ENCODE measurements at regions not wholly inside any gene's neighbourhood (a gene's known extent, or its start where the extent isn't known, plus 50 kb on each side); places are given as distances from the start of the nearest gene placed in this dataset.
"Not testable (repeated sequence)": the region's sequence is repeated elsewhere in the genome, so short reads cannot be mapped to it uniquely, and the experiment has no call there.

DNA sequence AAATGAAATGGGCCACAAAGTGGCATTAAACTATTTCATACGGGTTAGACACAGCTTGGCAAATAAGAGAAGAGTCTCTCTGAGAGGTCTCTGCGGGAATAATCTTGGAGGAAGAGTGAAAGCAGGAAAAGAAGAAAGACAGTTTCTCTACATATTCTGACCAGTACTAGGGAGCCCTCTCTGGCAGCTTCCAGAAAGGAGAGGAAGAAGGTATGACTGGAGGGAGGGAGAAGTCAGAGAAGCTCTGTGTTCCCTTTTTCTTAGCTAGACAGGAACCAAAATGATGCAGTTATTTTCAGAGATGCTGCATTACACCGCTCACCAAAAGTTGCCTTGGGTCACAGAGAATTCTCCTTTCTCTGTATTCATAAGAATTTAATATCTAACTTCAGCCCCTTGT lies 382.1 kb downstream of the KCNA4 start:
- Histone ChIP-seq H3K4me1 (ENCODE audit: control insufficient read depth, insufficient read depth, low read length) (no peaks in the 10 kb centered on the region), H3K36me3 (ENCODE audit: control insufficient read depth, insufficient read depth, low read length) (no peaks in the 10 kb centered on the region), H3K27me3 (ENCODE audit: control insufficient read depth, insufficient read depth, low read length) (no peaks in the 10 kb centered on the region), H3K27ac (ENCODE audit: low read length) (no peak overlapping the region), H3K4me3 (ENCODE audit: low read length) (no peak overlapping the region), H3K9me3 (ENCODE audit: control insufficient read depth, insufficient read depth, low read length) (no peaks in the 10 kb centered on the region)
- WGBS (ENCODE audit: insufficient coverage, insufficient read length) = no CpG with 5 or more reads among the region's 3 CpGs
- no peak for DNase-seq (ENCODE audit: low read depth, low spot score)

DNA sequence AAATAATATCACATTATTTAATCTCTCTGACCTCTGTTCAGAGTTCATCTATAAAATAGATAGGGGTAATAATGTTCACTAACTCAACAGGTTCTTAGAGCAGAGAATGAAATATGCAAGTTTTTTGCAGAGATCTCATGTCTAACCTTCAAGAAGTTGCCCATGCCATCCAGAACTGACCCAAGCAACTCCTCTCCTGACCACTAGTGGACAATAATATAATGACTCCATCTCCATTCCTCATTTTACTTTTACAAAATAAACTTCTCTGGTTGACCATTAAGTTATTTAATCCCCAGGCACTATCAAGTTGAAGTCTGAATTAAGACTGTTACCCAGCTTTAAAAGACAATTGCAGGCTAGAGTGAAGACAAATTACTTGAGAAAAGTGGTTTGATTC lies 382.6 kb downstream of the KCNA4 start:
- H3K27ac ChIP-seq (ENCODE audit: low read length) = no peak overlapping the region
- no peak overlapping the region for H3K4me3 ChIP-seq (ENCODE audit: low read length)
- DNase-seq (ENCODE audit: low read depth, low spot score) = no peak
- H3K36me3 ChIP-seq (ENCODE audit: control insufficient read depth, insufficient read depth, low read length) = no peaks in the 10 kb centered on the region
- H3K4me1 ChIP-seq (ENCODE audit: control insufficient read depth, insufficient read depth, low read length) = no peaks in the 10 kb centered on the region
- H3K9me3 ChIP-seq (ENCODE audit: control insufficient read depth, insufficient read depth, low read length) = no peaks in the 10 kb centered on the region
- no peaks in the 10 kb centered on the region for H3K27me3 ChIP-seq (ENCODE audit: control insufficient read depth, insufficient read depth, low read length)

DNA sequence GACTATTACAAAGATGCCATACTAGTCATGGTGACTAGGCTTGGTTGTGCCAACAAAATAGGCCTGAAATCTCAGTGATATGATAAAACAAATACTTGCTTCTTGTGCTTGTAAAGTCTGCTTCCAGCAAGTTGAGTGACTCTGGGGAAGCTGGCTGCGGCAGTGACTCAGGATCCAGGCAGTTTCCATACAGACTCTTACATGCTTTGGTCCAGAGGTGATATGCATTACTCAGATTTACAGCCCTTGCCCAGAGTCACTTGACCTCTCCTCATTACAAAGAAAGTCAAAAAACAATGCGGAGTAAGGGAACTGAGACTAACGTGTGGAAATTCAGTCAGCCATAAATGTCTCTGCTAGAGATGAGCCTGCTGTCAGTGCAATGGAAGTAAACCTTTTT lies 387.5 kb downstream of the KCNA4 start:
- Histone ChIP-seq H3K27ac (ENCODE audit: low read length) (no peak overlapping the region), H3K27me3 (ENCODE audit: control insufficient read depth, insufficient read depth, low read length) (no peaks in the 10 kb centered on the region), H3K36me3 (ENCODE audit: control insufficient read depth, insufficient read depth, low read length) (no peaks in the 10 kb centered on the region), H3K4me3 (ENCODE audit: low read length) (no peak overlapping the region), H3K4me1 (ENCODE audit: control insufficient read depth, insufficient read depth, low read length) (no peaks in the 10 kb centered on the region), H3K9me3 (ENCODE audit: control insufficient read depth, insufficient read depth, low read length) (no peaks in the 10 kb centered on the region)
- no CpG with 5 or more reads among the region's 3 CpGs for WGBS (ENCODE audit: insufficient coverage, insufficient read length)
- DNase-seq (ENCODE audit: low read depth, low spot score) = no peak

DNA sequence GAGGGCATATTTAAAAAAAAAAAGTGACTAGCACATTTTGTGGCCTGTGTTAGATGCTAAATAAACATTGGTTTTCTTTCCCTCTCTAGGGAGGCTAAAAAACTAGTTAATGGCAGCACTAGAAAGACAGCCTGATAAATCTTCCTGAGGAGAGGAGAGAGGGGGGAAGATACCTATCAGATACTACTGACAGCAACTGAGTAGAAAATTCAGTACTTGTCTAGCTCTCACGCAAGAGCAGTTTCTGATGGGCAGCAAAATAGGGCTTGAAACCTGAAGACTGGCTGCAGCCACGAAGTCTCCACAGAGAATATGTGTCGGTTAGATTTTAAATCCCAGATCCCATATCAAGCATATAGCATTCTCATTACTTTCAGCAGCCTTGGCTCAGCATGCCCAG lies 388.2 kb downstream of the KCNA4 start:
- no peaks in the 10 kb centered on the region for H3K9me3 ChIP-seq (ENCODE audit: control insufficient read depth, insufficient read depth, low read length)

DNA sequence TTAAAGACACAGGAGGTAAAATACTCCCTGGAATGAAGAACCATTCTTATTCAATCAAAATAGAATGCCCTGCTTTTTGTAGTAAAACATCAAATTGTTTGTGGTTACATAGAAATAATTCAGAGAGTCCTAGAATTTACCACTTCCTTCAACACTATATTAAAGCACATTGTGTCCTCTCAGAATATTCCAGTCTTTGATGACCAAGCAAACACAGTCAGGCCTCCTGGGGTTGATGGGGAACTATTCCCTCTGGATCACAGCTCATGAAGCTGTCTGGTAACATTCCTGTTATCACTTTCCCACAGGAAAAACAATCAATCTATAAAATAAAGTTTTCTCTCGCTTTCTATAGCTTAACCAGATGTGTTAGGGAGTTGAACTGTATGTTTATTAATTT lies 389.3 kb downstream of the KCNA4 start:
- no peak overlapping the region for H3K4me3 ChIP-seq (ENCODE audit: low read length)
- no CpG with 5 or more reads among the region's 1 CpG for WGBS (ENCODE audit: insufficient coverage, insufficient read length)
- H3K27me3 ChIP-seq (ENCODE audit: control insufficient read depth, insufficient read depth, low read length) = no peaks in the 10 kb centered on the region
- no peaks in the 10 kb centered on the region for H3K4me1 ChIP-seq (ENCODE audit: control insufficient read depth, insufficient read depth, low read length)
- DNase-seq (ENCODE audit: low read depth, low spot score) = no peak
- no peaks in the 10 kb centered on the region for H3K9me3 ChIP-seq (ENCODE audit: control insufficient read depth, insufficient read depth, low read length)
- no peaks in the 10 kb centered on the region for H3K36me3 ChIP-seq (ENCODE audit: control insufficient read depth, insufficient read depth, low read length)
- H3K27ac ChIP-seq (ENCODE audit: low read length) = no peak overlapping the region

More for the DNA sequence above, 388.2 kb downstream of the KCNA4 start:
- Histone ChIP-seq H3K27ac (ENCODE audit: low read length) (no peak overlapping the region), H3K36me3 (ENCODE audit: control insufficient read depth, insufficient read depth, low read length) (no peaks in the 10 kb centered on the region), H3K4me3 (ENCODE audit: low read length) (no peak overlapping the region), H3K27me3 (ENCODE audit: control insufficient read depth, insufficient read depth, low read length) (no peaks in the 10 kb centered on the region), H3K4me1 (ENCODE audit: control insufficient read depth, insufficient read depth, low read length) (no peaks in the 10 kb centered on the region)
- no CpG with 5 or more reads among the region's 3 CpGs for WGBS (ENCODE audit: insufficient coverage, insufficient read length)
- no peak for DNase-seq (ENCODE audit: low read depth, low spot score)

DNA sequence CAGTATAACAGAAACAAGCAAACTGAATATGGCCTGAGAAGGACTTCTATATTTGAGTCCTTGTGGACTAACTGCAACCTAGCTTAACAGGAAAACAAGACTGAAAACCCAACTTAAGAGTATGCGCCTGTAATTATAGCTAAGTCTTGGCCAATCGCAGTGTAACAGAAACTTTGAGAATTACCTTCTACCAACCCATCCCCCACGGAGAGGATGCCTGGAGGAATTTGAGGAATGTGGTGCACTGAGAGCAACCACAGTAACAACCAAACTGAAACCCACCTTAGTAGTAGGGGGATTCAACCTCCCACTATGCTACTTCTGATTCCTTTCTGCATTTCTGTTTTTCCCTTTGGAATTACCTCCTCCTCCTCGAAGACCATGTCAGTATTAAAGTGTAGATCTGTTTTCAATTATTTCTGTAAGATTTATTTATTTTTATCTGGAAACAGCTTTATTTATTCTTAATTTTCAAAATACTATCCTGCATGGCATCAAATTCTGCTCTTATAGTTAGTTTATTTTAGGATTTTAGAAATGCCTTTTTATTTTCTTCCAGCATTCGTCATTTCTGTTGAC lies 393.6 kb downstream of the KCNA4 start:
- H3K9me3 ChIP-seq (ENCODE audit: control insufficient read depth, insufficient read depth, low read length) = no peaks in the 10 kb centered on the region
- no peak overlapping the region for H3K27ac ChIP-seq (ENCODE audit: low read length)

DNA sequence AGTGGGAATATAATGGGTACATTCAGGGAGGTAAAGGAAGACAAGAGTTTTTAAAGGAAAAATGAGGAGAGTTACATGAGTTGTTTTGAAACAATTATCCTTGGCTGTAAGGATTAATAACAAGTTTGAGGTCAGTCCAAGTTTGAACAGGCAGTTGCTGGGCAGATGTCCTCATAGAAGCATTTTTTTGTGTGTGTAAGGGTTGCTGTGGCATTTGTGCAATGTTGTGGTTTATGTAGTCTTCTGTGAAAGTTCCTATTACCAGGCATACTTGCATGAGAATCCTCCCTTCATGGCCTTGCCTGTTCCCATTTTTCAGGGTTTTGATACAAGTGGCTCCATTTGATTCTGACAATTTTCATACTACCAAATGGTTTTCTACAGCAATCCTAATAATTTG lies 400.2 kb downstream of the KCNA4 start:
- Histone ChIP-seq H3K9me3 (ENCODE audit: control insufficient read depth, insufficient read depth, low read length) (no peaks in the 10 kb centered on the region), H3K27me3 (ENCODE audit: control insufficient read depth, insufficient read depth, low read length) (no peaks in the 10 kb centered on the region), H3K4me1 (ENCODE audit: control insufficient read depth, insufficient read depth, low read length) (no peaks in the 10 kb centered on the region), H3K36me3 (ENCODE audit: control insufficient read depth, insufficient read depth, low read length) (no peaks in the 10 kb centered on the region), H3K27ac (ENCODE audit: low read length) (no peak overlapping the region), H3K4me3 (ENCODE audit: low read length) (no peak overlapping the region)
- DNase-seq (ENCODE audit: low read depth, low spot score) = no peak

More for the DNA sequence above, 393.6 kb downstream of the KCNA4 start:
- Histone ChIP-seq H3K4me3 (ENCODE audit: low read length) (no peak overlapping the region), H3K36me3 (ENCODE audit: control insufficient read depth, insufficient read depth, low read length) (no peaks in the 10 kb centered on the region), H3K4me1 (ENCODE audit: control insufficient read depth, insufficient read depth, low read length) (no peaks in the 10 kb centered on the region), H3K27me3 (ENCODE audit: control insufficient read depth, insufficient read depth, low read length) (no peaks in the 10 kb centered on the region)
- WGBS (ENCODE audit: insufficient coverage, insufficient read length) = no CpG with 5 or more reads among the region's 5 CpGs
- DNase-seq (ENCODE audit: low read depth, low spot score) = peak; percentile 75

DNA sequence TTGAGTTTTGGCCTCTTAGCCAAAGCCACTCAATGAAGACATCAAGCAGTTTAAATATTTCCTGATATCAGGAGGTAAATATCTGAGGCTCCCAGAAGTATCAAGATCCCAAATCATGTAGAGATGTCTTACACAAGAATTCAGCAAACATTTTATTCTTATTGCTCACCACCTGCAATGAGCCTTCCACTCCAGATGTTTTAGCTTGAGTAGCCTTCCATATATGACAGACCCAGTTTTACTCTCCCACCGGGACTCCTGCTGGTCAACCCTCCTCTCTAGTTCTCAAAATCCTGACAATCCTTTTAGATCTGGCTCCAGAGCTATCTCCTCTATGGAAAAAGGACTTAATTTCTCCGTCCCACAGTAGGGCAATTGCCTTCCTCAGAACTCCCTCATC lies 404.4 kb downstream of the KCNA4 start:
- Histone ChIP-seq H3K36me3 (ENCODE audit: control insufficient read depth, insufficient read depth, low read length) (no peaks in the 10 kb centered on the region), H3K4me1 (ENCODE audit: control insufficient read depth, insufficient read depth, low read length) (no peaks in the 10 kb centered on the region), H3K9me3 (ENCODE audit: control insufficient read depth, insufficient read depth, low read length) (no peaks in the 10 kb centered on the region), H3K27ac (ENCODE audit: low read length) (no peak overlapping the region), H3K4me3 (ENCODE audit: low read length) (no peak overlapping the region), H3K27me3 (ENCODE audit: control insufficient read depth, insufficient read depth, low read length) (no peaks in the 10 kb centered on the region)
- no CpG with 5 or more reads among the region's 2 CpGs for WGBS (ENCODE audit: insufficient coverage, insufficient read length)
- no peak for DNase-seq (ENCODE audit: low read depth, low spot score)

DNA sequence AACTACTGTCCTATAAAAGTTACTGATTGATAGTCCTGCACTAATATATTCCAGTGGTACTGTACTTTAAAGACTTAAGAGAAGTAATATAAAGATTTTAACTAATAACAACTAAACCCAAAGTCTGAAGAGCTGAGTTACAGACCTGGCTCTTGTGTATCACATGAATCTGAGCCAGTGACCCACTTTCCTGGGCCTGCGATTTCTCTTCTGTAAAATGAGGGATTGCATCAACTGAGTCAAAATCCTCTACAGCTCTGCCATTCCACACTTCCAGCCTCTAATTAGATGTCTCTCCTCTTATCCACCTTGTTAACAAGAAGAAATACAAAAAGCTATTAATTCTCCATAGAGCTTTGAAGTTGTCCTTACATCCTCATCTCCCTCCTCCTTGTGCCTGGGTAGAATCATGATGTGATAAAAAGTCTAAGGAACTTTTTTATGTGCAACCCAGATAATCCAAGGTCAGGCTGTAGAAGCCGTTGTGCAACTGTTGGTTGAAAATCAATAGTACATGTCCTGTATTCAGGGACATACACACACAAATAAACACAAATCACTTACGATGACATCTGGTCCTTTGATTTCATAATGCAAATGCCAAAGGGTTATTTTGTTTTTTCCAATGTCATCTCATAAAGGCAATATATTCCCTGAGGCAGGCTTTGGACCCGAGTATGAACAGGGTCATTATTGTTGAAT lies 410.3 kb downstream of the KCNA4 start:
- Histone ChIP-seq H3K9me3 (ENCODE audit: control insufficient read depth, insufficient read depth, low read length) (no peaks in the 10 kb centered on the region), H3K36me3 (ENCODE audit: control insufficient read depth, insufficient read depth, low read length) (no peaks in the 10 kb centered on the region), H3K27ac (ENCODE audit: low read length) (no peak overlapping the region), H3K27me3 (ENCODE audit: control insufficient read depth, insufficient read depth, low read length) (no peaks in the 10 kb centered on the region), H3K4me1 (ENCODE audit: control insufficient read depth, insufficient read depth, low read length) (no peaks in the 10 kb centered on the region), H3K4me3 (ENCODE audit: low read length) (no peak overlapping the region)
- DNase-seq (ENCODE audit: low read depth, low spot score) = no peak
- whole genome bisulfite sequencing (ENCODE audit: insufficient coverage, insufficient read length) = no CpG with 5 or more reads among the region's 4 CpGs

DNA sequence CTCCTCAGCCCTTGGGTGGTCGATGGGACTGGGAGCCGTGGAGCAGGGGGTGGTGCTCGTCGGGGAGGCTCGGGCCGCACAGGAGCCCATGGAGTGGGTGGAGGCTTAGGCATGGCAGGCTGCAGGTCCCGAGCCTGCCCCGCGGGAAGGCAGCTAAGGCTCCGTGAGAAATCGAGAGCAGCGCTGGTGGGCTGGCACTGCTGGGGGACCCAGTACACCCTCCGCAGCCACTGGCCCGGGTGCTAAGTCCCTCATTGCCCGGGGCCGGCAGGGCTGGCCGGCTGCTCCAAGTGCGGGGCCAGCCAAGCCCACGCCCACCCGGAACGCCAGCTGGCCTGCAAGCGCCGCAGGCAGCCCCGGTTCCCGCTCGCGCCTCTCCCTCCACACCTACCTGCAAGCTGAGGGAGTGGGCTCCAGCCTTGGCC lies 416.7 kb downstream of the KCNA4 start:
- not testable (repeated sequence) for H3K4me1 ChIP-seq (ENCODE audit: control insufficient read depth, insufficient read depth, low read length); H3K9me3 ChIP-seq (ENCODE audit: control insufficient read depth, insufficient read depth, low read length); H3K4me3 ChIP-seq (ENCODE audit: low read length); H3K36me3 ChIP-seq (ENCODE audit: control insufficient read depth, insufficient read depth, low read length); H3K27ac ChIP-seq (ENCODE audit: low read length); H3K27me3 ChIP-seq (ENCODE audit: control insufficient read depth, insufficient read depth, low read length); DNase-seq (ENCODE audit: low read depth, low spot score)
- whole genome bisulfite sequencing (ENCODE audit: insufficient coverage, insufficient read length) = no CpG with 5 or more reads among the region's 27 CpGs

DNA sequence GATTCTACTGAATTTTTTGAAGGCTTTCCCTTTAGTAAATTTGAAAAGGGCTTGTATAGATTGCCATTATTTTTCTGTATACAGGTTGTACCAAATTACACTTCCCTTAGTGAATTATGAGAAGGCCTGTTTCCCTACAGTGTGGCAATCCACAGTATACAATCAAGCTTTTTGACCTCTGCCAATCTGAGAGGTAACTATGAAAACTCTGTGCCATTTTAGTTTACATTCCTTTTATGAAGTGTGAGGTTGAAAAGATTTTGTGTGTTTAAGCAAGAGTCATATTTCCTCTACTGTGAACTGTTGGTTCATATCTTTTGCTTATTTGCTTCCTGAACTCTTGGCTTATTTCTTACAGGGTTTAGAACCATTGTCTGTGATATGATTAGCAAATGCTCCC lies 432.5 kb downstream of the KCNA4 start:
- Histone ChIP-seq H3K9me3 (ENCODE audit: control insufficient read depth, insufficient read depth, low read length) (no peaks in the 10 kb centered on the region), H3K27me3 (ENCODE audit: control insufficient read depth, insufficient read depth, low read length) (no peaks in the 10 kb centered on the region)
- DNase-seq (ENCODE audit: low read depth, low spot score) = no peak

More for the DNA sequence above, 432.5 kb downstream of the KCNA4 start:
- Histone ChIP-seq H3K36me3 (ENCODE audit: control insufficient read depth, insufficient read depth, low read length) (no peaks in the 10 kb centered on the region), H3K4me3 (ENCODE audit: low read length) (no peak overlapping the region), H3K4me1 (ENCODE audit: control insufficient read depth, insufficient read depth, low read length) (no peaks in the 10 kb centered on the region), H3K27ac (ENCODE audit: low read length) (no peak overlapping the region)
